GM23338 (cell line): ENCODE measurements at regions not wholly inside any gene's neighbourhood (a gene's known extent, or its start where the extent isn't known, plus 50 kb on each side); places are given as distances from the start of the nearest gene placed in this dataset.

Experiments
- ATAC-seq: fragments of 200-7000 bp; cut with Tn5 transposase; 3 replicates; pipeline ENCODE4 v1.9.1; 2020
- DNase-seq: peaks from one replicate; pipeline ENCODE4 v3.0.0-alpha.2; 2015; ENCODE audit warnings: low spot score
- H2AFZ ChIP-seq: fragments of 200-600 bp; sonication (generic); 2 replicates; pipeline ENCODE4 v1.8.0; 2016; ENCODE audit warnings: antibody characterized with exemption, mild to moderate bottlenecking, moderate library complexity
- H3F3A ChIP-seq: fragments of 200-600 bp; sonication (generic); replicated peaks from 2 replicates; pipeline ENCODE4 v1.8.0; 2017; ENCODE audit warnings: antibody characterized with exemption, mixed run types, low read depth
- H3K27ac ChIP-seq: fragments of 200-600 bp; sonication (generic); 2 replicates; pipeline ENCODE4 v1.6.1; 2016; ENCODE audit warnings: low read depth
- H3K27me3 ChIP-seq: fragments of 200-600 bp; sonication (generic); 2 replicates; pipeline ENCODE4 v1.8.0; 2016; ENCODE audit warnings: mild to moderate bottlenecking, mixed run types, moderate library complexity; ENCODE audit not compliant: insufficient read depth
- H3K36me3 ChIP-seq: fragments of 200-600 bp; sonication (generic); 2 replicates; pipeline ENCODE4 v1.8.0; 2016; ENCODE audit warnings: mild to moderate bottlenecking; ENCODE audit not compliant: insufficient read depth
- H3K4me1 ChIP-seq: fragments of 200-600 bp; sonication (generic); 2 replicates; pipeline ENCODE4 v1.8.0; 2016; ENCODE audit warnings: mild to moderate bottlenecking, moderate library complexity; ENCODE audit not compliant: insufficient read depth
- H3K4me2 ChIP-seq: fragments of 200-600 bp; sonication (generic); 2 replicates; pipeline ENCODE4 v1.7.1; 2017; ENCODE audit warnings: mixed run types
- H3K4me3 ChIP-seq: fragments of 200-600 bp; sonication (generic); 2 replicates; pipeline ENCODE4 v1.6.1; 2016; ENCODE audit warnings: mixed run types
- H3K79me2 ChIP-seq: fragments of 200-600 bp; sonication (generic); replicated peaks from 2 replicates; pipeline ENCODE4 v1.8.0; 2017; ENCODE audit warnings: mild to moderate bottlenecking; ENCODE audit not compliant: insufficient read depth
- H3K9me2 ChIP-seq: fragments of 200-600 bp; sonication (generic); 2 replicates; pipeline ENCODE4 v1.8.0; 2017; ENCODE audit not compliant: insufficient read depth
- H4K20me1 ChIP-seq: fragments of 200-600 bp; sonication (generic); replicated peaks from 2 replicates; pipeline ENCODE4 v1.8.0; 2017; ENCODE audit warnings: mild to moderate bottlenecking; ENCODE audit not compliant: insufficient read depth
- H3K27ac Mint-ChIP-seq: 2 replicates; pipeline ENCODE4 v1.8.0; 2020; ENCODE audit warnings: inconsistent platforms, mild to moderate bottlenecking, moderate library complexity, mixed read lengths
- H3K27me3 Mint-ChIP-seq: 3 replicates; pipeline ENCODE4 v1.8.0; 2022; ENCODE audit warnings: low read depth, mild to moderate bottlenecking, moderate library complexity, mixed read lengths, inconsistent platforms; ENCODE audit not compliant: insufficient read depth, poor library complexity
- H3K36me3 Mint-ChIP-seq: 3 replicates; pipeline ENCODE4 v1.8.0; 2021; ENCODE audit warnings: low read depth, mild to moderate bottlenecking, inconsistent platforms, moderate library complexity, mixed read lengths
- H3K4me1 Mint-ChIP-seq: 3 replicates; pipeline ENCODE4 v1.8.0; 2020; ENCODE audit warnings: mild to moderate bottlenecking, inconsistent platforms, mixed read lengths
- H3K4me3 Mint-ChIP-seq: 3 replicates; pipeline ENCODE4 v1.8.0; 2021; ENCODE audit warnings: moderate library complexity, mild to moderate bottlenecking, inconsistent platforms, mixed read lengths
- H3K9me3 Mint-ChIP-seq: 3 replicates; pipeline ENCODE4 v1.8.0; 2020; ENCODE audit warnings: moderate library complexity, mild to moderate bottlenecking, inconsistent platforms, mixed read lengths
- CREB1 ChIP-seq: fragments of 250-450 bp; sonication (Bioruptor Pico); IDR thresholded peaks from 2 replicates; pipeline ENCODE4 v1.5.0; 2020; ENCODE audit warnings: low read depth, mild to moderate bottlenecking, moderate library complexity
- EZH2 ChIP-seq: fragments of 200-600 bp; sonication (generic); IDR thresholded peaks from one replicate; pipeline ENCODE4 v1.8.0; 2017; ENCODE audit warnings: antibody characterized with exemption, mild to moderate bottlenecking, low read depth; ENCODE audit not compliant: unreplicated experiment
- EZH2phosphoT487 ChIP-seq: fragments of 200-600 bp; sonication (generic); IDR thresholded peaks from one replicate; pipeline ENCODE4 v1.8.1; 2018; ENCODE audit warnings: antibody characterized with exemption; ENCODE audit not compliant: unreplicated experiment
- JUNB ChIP-seq: IDR thresholded peaks from one replicate; pipeline ENCODE4 v1.6.1; 2016; ENCODE audit warnings: antibody characterized with exemption; ENCODE audit not compliant: unreplicated experiment
- NANOG ChIP-seq: IDR thresholded peaks from 2 replicates; pipeline ENCODE4 v1.6.1; 2016; ENCODE audit warnings: antibody characterized with exemption, borderline replicate concordance
- POLR2AphosphoS5 ChIP-seq: IDR thresholded peaks from 2 replicates; pipeline ENCODE4 v1.6.1; 2016; ENCODE audit warnings: antibody characterized with exemption, low read depth
- STAT1 ChIP-seq: IDR thresholded peaks from one replicate; pipeline ENCODE4 v1.6.1; 2016; ENCODE audit warnings: antibody characterized with exemption; ENCODE audit not compliant: unreplicated experiment
- ZNF114 ChIP-seq: fragments of 250-450 bp; sonication (Bioruptor Pico); IDR thresholded peaks from 2 replicates; pipeline ENCODE4 v1.5.0; 2020; ENCODE audit warnings: mild to moderate bottlenecking, moderate library complexity
- ZNF331 ChIP-seq: fragments of 250-450 bp; sonication (Bioruptor Pico); IDR thresholded peaks from 2 replicates; pipeline ENCODE4 v1.5.0; 2020; ENCODE audit warnings: low read depth, mild to moderate bottlenecking, moderate library complexity
- TF ChIP-seq, protein P1 (sequence below): fragments of 250-450 bp; sonication (Bioruptor Pico); IDR thresholded peaks from 2 replicates; pipeline ENCODE4 v1.5.0; 2020; ENCODE audit warnings: mild to moderate bottlenecking, moderate library complexity
- TF ChIP-seq, protein P2 (sequence below), 2 experiments: fragments of 200-600 bp in 1 of 2; sonication (generic) in 1 of 2; conservative IDR thresholded peaks; 2 replicates each; pipeline versions ENCODE4 v1.5.1 to v1.6.1; 2016 to 2017; ENCODE audit warnings: antibody characterized with exemption in 2 of 2, low read depth in 2 of 2, mild to moderate bottlenecking in 2 of 2, moderate library complexity in 1 of 2
- TF ChIP-seq, protein P3 (sequence below): IDR thresholded peaks from one replicate; pipeline ENCODE4 v1.6.1; 2018; ENCODE audit warnings: antibody characterized with exemption; ENCODE audit not compliant: unreplicated experiment
- TF ChIP-seq, protein P4 (sequence below): IDR thresholded peaks from 2 replicates; pipeline ENCODE4 v1.6.1; 2016; ENCODE audit warnings: antibody characterized with exemption

DNA sequence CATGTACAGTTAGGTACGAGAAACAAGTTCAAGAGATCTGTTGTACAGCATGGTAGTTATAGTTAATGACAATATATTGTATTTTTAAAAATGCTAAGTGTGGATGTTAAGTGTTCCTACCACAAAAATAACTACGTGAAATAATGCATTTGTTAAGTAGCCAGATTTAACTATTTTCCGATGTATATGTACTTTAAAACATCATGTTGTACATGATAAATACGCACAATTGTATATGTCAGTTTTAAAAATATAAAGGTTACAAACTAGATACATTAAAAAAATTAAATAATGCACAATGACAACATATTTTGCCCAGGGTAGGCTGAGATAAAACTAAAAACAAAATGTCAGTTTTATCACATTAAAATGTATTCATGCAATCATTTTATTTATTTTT, 285.1 kb upstream of the DCN start:
- DNase-seq (no peak), ATAC-seq (no peak)
- no peaks in the 10 kb centered on the region for H3K27me3 Mint-ChIP-seq
- H3K27me3 ChIP-seq = no peaks in the 10 kb centered on the region
- H3K9me3 Mint-ChIP-seq = no peaks in the 10 kb centered on the region
- no peaks in the 10 kb centered on the region for H3K4me1 ChIP-seq
- no peak overlapping the region for H3K4me2 ChIP-seq
- TF ChIP-seq, protein P1, sequence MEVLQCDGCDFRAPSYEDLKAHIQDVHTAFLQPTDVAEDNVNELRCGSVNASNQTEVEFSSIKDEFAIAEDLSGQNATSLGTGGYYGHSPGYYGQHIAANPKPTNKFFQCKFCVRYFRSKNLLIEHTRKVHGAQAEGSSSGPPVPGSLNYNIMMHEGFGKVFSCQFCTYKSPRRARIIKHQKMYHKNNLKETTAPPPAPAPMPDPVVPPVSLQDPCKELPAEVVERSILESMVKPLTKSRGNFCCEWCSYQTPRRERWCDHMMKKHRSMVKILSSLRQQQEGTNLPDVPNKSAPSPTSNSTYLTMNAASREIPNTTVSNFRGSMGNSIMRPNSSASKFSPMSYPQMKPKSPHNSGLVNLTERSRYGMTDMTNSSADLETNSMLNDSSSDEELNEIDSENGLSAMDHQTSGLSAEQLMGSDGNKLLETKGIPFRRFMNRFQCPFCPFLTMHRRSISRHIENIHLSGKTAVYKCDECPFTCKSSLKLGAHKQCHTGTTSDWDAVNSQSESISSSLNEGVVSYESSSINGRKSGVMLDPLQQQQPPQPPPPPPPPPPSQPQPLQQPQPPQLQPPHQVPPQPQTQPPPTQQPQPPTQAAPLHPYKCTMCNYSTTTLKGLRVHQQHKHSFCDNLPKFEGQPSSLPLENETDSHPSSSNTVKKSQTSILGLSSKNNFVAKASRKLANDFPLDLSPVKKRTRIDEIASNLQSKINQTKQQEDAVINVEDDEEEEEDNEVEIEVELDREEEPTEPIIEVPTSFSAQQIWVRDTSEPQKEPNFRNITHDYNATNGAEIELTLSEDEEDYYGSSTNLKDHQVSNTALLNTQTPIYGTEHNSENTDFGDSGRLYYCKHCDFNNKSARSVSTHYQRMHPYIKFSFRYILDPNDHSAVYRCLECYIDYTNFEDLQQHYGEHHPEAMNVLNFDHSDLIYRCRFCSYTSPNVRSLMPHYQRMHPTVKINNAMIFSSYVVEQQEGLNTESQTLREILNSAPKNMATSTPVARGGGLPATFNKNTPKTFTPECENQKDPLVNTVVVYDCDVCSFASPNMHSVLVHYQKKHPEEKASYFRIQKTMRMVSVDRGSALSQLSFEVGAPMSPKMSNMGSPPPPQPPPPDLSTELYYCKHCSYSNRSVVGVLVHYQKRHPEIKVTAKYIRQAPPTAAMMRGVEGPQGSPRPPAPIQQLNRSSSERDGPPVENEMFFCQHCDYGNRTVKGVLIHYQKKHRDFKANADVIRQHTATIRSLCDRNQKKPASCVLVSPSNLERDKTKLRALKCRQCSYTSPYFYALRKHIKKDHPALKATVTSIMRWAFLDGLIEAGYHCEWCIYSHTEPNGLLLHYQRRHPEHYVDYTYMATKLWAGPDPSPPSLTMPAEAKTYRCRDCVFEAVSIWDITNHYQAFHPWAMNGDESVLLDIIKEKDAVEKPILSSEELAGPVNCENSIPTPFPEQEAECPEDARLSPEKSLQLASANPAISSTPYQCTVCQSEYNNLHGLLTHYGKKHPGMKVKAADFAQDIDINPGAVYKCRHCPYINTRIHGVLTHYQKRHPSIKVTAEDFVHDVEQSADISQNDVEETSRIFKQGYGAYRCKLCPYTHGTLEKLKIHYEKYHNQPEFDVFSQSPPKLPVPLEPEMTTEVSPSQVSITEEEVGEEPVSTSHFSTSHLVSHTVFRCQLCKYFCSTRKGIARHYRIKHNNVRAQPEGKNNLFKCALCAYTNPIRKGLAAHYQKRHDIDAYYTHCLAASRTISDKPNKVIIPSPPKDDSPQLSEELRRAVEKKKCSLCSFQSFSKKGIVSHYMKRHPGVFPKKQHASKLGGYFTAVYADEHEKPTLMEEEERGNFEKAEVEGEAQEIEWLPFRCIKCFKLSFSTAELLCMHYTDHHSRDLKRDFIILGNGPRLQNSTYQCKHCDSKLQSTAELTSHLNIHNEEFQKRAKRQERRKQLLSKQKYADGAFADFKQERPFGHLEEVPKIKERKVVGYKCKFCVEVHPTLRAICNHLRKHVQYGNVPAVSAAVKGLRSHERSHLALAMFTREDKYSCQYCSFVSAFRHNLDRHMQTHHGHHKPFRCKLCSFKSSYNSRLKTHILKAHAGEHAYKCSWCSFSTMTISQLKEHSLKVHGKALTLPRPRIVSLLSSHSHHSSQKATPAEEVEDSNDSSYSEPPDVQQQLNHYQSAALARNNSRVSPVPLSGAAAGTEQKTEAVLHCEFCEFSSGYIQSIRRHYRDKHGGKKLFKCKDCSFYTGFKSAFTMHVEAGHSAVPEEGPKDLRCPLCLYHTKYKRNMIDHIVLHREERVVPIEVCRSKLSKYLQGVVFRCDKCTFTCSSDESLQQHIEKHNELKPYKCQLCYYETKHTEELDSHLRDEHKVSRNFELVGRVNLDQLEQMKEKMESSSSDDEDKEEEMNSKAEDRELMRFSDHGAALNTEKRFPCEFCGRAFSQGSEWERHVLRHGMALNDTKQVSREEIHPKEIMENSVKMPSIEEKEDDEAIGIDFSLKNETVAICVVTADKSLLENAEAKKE (CRISPR knock-in tag) = no peak
- TF ChIP-seq POLR2AphosphoS5 = no peak
- TF ChIP-seq JUNB = no peak
- no peak for TF ChIP-seq NANOG
- TF ChIP-seq, protein P2, sequence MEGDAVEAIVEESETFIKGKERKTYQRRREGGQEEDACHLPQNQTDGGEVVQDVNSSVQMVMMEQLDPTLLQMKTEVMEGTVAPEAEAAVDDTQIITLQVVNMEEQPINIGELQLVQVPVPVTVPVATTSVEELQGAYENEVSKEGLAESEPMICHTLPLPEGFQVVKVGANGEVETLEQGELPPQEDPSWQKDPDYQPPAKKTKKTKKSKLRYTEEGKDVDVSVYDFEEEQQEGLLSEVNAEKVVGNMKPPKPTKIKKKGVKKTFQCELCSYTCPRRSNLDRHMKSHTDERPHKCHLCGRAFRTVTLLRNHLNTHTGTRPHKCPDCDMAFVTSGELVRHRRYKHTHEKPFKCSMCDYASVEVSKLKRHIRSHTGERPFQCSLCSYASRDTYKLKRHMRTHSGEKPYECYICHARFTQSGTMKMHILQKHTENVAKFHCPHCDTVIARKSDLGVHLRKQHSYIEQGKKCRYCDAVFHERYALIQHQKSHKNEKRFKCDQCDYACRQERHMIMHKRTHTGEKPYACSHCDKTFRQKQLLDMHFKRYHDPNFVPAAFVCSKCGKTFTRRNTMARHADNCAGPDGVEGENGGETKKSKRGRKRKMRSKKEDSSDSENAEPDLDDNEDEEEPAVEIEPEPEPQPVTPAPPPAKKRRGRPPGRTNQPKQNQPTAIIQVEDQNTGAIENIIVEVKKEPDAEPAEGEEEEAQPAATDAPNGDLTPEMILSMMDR (conservative IDR thresholded peaks at IDR 0.05; ENCODE audit: low read depth in 2 of 2) = no peak
- TF ChIP-seq ZNF331 (CRISPR knock-in tag) = no peak
- no peak for TF ChIP-seq ZNF114 (CRISPR knock-in tag)
- TF ChIP-seq EZH2 = no peak
- TF ChIP-seq EZH2phosphoT487 = no peak
- TF ChIP-seq, protein P3, sequence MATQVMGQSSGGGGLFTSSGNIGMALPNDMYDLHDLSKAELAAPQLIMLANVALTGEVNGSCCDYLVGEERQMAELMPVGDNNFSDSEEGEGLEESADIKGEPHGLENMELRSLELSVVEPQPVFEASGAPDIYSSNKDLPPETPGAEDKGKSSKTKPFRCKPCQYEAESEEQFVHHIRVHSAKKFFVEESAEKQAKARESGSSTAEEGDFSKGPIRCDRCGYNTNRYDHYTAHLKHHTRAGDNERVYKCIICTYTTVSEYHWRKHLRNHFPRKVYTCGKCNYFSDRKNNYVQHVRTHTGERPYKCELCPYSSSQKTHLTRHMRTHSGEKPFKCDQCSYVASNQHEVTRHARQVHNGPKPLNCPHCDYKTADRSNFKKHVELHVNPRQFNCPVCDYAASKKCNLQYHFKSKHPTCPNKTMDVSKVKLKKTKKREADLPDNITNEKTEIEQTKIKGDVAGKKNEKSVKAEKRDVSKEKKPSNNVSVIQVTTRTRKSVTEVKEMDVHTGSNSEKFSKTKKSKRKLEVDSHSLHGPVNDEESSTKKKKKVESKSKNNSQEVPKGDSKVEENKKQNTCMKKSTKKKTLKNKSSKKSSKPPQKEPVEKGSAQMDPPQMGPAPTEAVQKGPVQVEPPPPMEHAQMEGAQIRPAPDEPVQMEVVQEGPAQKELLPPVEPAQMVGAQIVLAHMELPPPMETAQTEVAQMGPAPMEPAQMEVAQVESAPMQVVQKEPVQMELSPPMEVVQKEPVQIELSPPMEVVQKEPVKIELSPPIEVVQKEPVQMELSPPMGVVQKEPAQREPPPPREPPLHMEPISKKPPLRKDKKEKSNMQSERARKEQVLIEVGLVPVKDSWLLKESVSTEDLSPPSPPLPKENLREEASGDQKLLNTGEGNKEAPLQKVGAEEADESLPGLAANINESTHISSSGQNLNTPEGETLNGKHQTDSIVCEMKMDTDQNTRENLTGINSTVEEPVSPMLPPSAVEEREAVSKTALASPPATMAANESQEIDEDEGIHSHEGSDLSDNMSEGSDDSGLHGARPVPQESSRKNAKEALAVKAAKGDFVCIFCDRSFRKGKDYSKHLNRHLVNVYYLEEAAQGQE = no peak
- TF ChIP-seq CREB1 (CRISPR knock-in tag) = no peak
- TF ChIP-seq STAT1 = no peak
- TF ChIP-seq, protein P4, sequence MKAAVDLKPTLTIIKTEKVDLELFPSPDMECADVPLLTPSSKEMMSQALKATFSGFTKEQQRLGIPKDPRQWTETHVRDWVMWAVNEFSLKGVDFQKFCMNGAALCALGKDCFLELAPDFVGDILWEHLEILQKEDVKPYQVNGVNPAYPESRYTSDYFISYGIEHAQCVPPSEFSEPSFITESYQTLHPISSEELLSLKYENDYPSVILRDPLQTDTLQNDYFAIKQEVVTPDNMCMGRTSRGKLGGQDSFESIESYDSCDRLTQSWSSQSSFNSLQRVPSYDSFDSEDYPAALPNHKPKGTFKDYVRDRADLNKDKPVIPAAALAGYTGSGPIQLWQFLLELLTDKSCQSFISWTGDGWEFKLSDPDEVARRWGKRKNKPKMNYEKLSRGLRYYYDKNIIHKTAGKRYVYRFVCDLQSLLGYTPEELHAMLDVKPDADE = no peak
- no peak overlapping the region for H3K4me3 Mint-ChIP-seq
- H3K79me2 ChIP-seq = no peaks in the 10 kb centered on the region
- no peaks in the 10 kb centered on the region for H3K4me1 Mint-ChIP-seq
- no peak overlapping the region for H3K27ac Mint-ChIP-seq
- H3K36me3 ChIP-seq = no peaks in the 10 kb centered on the region
- no peaks in the 10 kb centered on the region for H4K20me1 ChIP-seq
- H3K9me2 ChIP-seq = no peaks in the 10 kb centered on the region
- no peak overlapping the region for H2AFZ ChIP-seq
- H3K4me3 ChIP-seq = no peak overlapping the region
- no peak overlapping the region for H3K27ac ChIP-seq
- no peaks in the 10 kb centered on the region for H3F3A ChIP-seq
- no peaks in the 10 kb centered on the region for H3K36me3 Mint-ChIP-seq
